Endothelial cell of umbilical vein (primary cell): ENCODE measurements at regions not wholly inside any gene's neighbourhood (a gene's known extent, or its start where the extent isn't known, plus 50 kb on each side); places are given as distances from the start of the nearest gene placed in this dataset.

Experiments used
- BruUV-seq: library from RNA; stranded (reverse); fragments of 400-500 nt; replicated peaks from 2 replicates; lab custom pipeline; 2021; lab: Mats Ljungman, UMichigan
- CTCF ChIA-PET: fragments of 300-600, 350-600 bp; sonication (Branson Sonifier 250); formaldehyde crosslinking; loops from one replicate; lab custom pipeline; 2021; ENCODE audit warnings: antibody characterized with exemption, inconsistent platforms; lab: Charles Lee
- POLR2A ChIA-PET: fragments of 300-600, 350-600 bp; sonication (Branson Sonifier 250); formaldehyde crosslinking; loops from one replicate; lab custom pipeline; 2021; ENCODE audit warnings: antibody characterized with exemption, inconsistent platforms; lab: Charles Lee
- DNase-seq: peaks from one replicate; pipeline ENCODE4 v3.0.0-alpha.2; 2011; ENCODE audit warnings: low read depth, low spot score
- FAIRE-seq: peaks from 2 replicates; lab custom pipeline; 2011; peaks lifted over from hg19 to GRCh38; lab: Jason Lieb, UNC
- H2AFZ ChIP-seq: 2 replicates; pipeline ENCODE4 v1.6.0; 2012; ENCODE audit warnings: low read depth, low read length, control low read depth, inconsistent platforms
- H3K27ac ChIP-seq: 2 replicates; pipeline ENCODE4 v1.5.1; 2011; ENCODE audit warnings: low read depth, mild to moderate bottlenecking, control low read depth, low read length, moderate library complexity; ENCODE audit not compliant: insufficient read depth
- H3K27me3 ChIP-seq, 2 experiments: 2 replicates each; pipeline versions ENCODE4 v1.6.0 to v1.6.1; 2011; ENCODE audit warnings: low read length in 2 of 2, mixed read lengths in 1 of 2; ENCODE audit not compliant: control insufficient read depth in 2 of 2, insufficient read depth in 2 of 2
- H3K36me3 ChIP-seq, 2 experiments: 2 replicates in 1 of 2; 3 replicates in 1 of 2; pipeline ENCODE4 v1.5.1; 2011; ENCODE audit warnings: low read length in 2 of 2, mild to moderate bottlenecking in 1 of 2, moderate library complexity in 1 of 2; ENCODE audit not compliant: control insufficient read depth in 2 of 2, insufficient read depth in 2 of 2; ENCODE audit errors: extremely low read depth in 1 of 2
- H3K4me1 ChIP-seq: 3 replicates; pipeline ENCODE4 v1.5.1; 2011; ENCODE audit warnings: mild to moderate bottlenecking, low read length; ENCODE audit not compliant: control insufficient read depth, insufficient read depth; ENCODE audit errors: extremely low read depth
- H3K4me2 ChIP-seq: 2 replicates; pipeline ENCODE4 v1.6.1; 2011; ENCODE audit warnings: low read length, control low read depth, mixed read lengths; ENCODE audit not compliant: insufficient read depth
- H3K4me3 ChIP-seq, 3 experiments: fragments of 200-600 bp in 1 of 3; sonication (generic), shearing (Covaris generic) in 1 of 3; replicated peaks in 1 of 3; 2 replicates each; pipeline ENCODE4 v1.5.1; 2011 to 2016; ENCODE audit warnings: control low read depth in 3 of 3, low read length in 3 of 3, mild to moderate bottlenecking in 2 of 3, inconsistent platforms in 1 of 3, low read depth in 1 of 3, moderate library complexity in 1 of 3; ENCODE audit not compliant: insufficient read depth in 1 of 3
- H3K79me2 ChIP-seq: 2 replicates; pipeline ENCODE4 v1.6.0; 2012; ENCODE audit warnings: low read length, inconsistent platforms; ENCODE audit not compliant: control insufficient read depth, insufficient read depth
- H3K9ac ChIP-seq: replicated peaks from 2 replicates; pipeline ENCODE3; 2011; ENCODE audit warnings: low read length, control low read depth; ENCODE audit not compliant: insufficient read depth; ENCODE audit errors: extremely low read depth
- H3K9me1 ChIP-seq: replicated peaks from 3 replicates; pipeline ENCODE4 v1.6.0; 2011; ENCODE audit warnings: mild to moderate bottlenecking, low read length; ENCODE audit not compliant: control insufficient read depth, insufficient read depth; ENCODE audit errors: extremely low read depth
- H3K9me3 ChIP-seq: replicated peaks from 2 replicates; pipeline ENCODE4 v1.5.1; 2012; ENCODE audit warnings: low read length, inconsistent platforms; ENCODE audit not compliant: control insufficient read depth, insufficient read depth
- H4K20me1 ChIP-seq: replicated peaks from 2 replicates; pipeline ENCODE3; 2011; ENCODE audit warnings: mild to moderate bottlenecking, low read length; ENCODE audit not compliant: control insufficient read depth, insufficient read depth; ENCODE audit errors: extremely low read depth
- CTCF ChIP-seq, 2 donors: IDR thresholded peaks; 1 replicate in 1 of 2; 2 replicates in 1 of 2; pipeline ENCODE4 v1.5.1; 2011; ENCODE audit warnings: low read length in 2 of 2, mild to moderate bottlenecking in 2 of 2, moderate library complexity in 2 of 2, control low read depth in 1 of 2, inconsistent platforms in 1 of 2, low read depth in 1 of 2; ENCODE audit not compliant: insufficient read depth in 1 of 2; ENCODE audit errors: extremely low read depth in 1 of 2
- EZH2 ChIP-seq: IDR thresholded peaks from 2 replicates; pipeline ENCODE4 v1.6.1; 2012; ENCODE audit warnings: borderline replicate concordance, low read depth, mild to moderate bottlenecking, moderate library complexity, low read length, inconsistent platforms; ENCODE audit not compliant: severe bottlenecking
- FOS ChIP-seq: IDR thresholded peaks from 2 replicates; pipeline ENCODE4 v1.6.1; 2011; ENCODE audit warnings: mild to moderate bottlenecking, low read length, moderate library complexity, borderline replicate concordance; ENCODE audit not compliant: insufficient read depth
- GATA2 ChIP-seq: IDR thresholded peaks from 2 replicates; pipeline ENCODE4 v1.7.0; 2011; ENCODE audit warnings: low read depth, mild to moderate bottlenecking, moderate library complexity, mixed read lengths, low read length; ENCODE audit not compliant: insufficient read length, insufficient read depth
- JUN ChIP-seq: IDR thresholded peaks from 2 replicates; pipeline ENCODE4 v1.6.1; 2011; ENCODE audit warnings: borderline replicate concordance, low read depth; ENCODE audit not compliant: insufficient read length, insufficient read depth
- MAX ChIP-seq: IDR thresholded peaks from 2 replicates; pipeline ENCODE4 v1.6.1; 2011; ENCODE audit not compliant: insufficient read depth, insufficient read length
- MYC ChIP-seq: IDR thresholded peaks from one replicate; pipeline ENCODE4 v1.6.1; 2011; ENCODE audit warnings: mild to moderate bottlenecking, low read depth, low read length
- POLR2A ChIP-seq: IDR thresholded peaks from 2 replicates; pipeline ENCODE4 v1.6.1; 2012; ENCODE audit warnings: low read depth, mild to moderate bottlenecking, control low read depth, low read length
- POLR2AphosphoS5 ChIP-seq: IDR thresholded peaks from 2 replicates; pipeline ENCODE4 v1.6.1; 2012; ENCODE audit warnings: low read depth, mild to moderate bottlenecking, control low read depth, low read length, moderate library complexity; ENCODE audit not compliant: insufficient read depth
- dilution Hi-C: fragments of 300-500 bp; cut with MboI; formaldehyde crosslinking; loops from one replicate; pipeline ENCODE4 v1.15.0; 2019; ENCODE audit warnings: low sequenced_read_pairs; ENCODE audit not compliant: extremely low pct_ligation_motif_present
- intact Hi-C: fragments of 100-400 bp; cut with micrococcal nuclease; formaldehyde crosslinking; loops from one replicate; pipeline ENCODE4 v1.10.0; 2022

- H3K36me3 ChIP-seq, result no peaks in the 10 kb centered on the region
- no peak for TF ChIP-seq MYC
- TF ChIP-seq CTCF (IDR thresholded peaks at IDR 0.05; ENCODE audit: extremely low read depth in 1 of 2, insufficient read depth in 1 of 2, low read depth in 1 of 2, low read length in 2 of 2), result no peak
- no peak for TF ChIP-seq POLR2AphosphoS5
- TF ChIP-seq FOS, result no peak
- no peak for TF ChIP-seq POLR2A
- no peak for TF ChIP-seq EZH2
- no peak for TF ChIP-seq MAX
- no peak for TF ChIP-seq GATA2
- no peak for TF ChIP-seq JUN
- no peak overlapping the region for H3K4me3 ChIP-seq
- CTCF ChIA-PET, result no interaction called here
- H3K4me1 ChIP-seq, result peaks cover 23% of the 10 kb centered on the region
- H3K4me2 ChIP-seq, result no peak overlapping the region
- POLR2A ChIA-PET, result no interaction called here
- H3K9me1 ChIP-seq, result no peaks in the 10 kb centered on the region
- H4K20me1 ChIP-seq, result no peaks in the 10 kb centered on the region
- H3K27me3 ChIP-seq, result no peaks in the 10 kb centered on the region
- H3K79me2 ChIP-seq, result no peaks in the 10 kb centered on the region
- intact Hi-C loops (loop anchor here (10.0 kb wide), 1 partner anchor 194 kb away; no protein-coding TSS in a partner anchor), dilution Hi-C loops (no loop called here)
- no TSS peak for BruUV-seq
- no peak overlapping the region for H3K9ac ChIP-seq
- DNase-seq (no peak), FAIRE-seq (no peak)
- H3K9me3 ChIP-seq, result no peaks in the 10 kb centered on the region
- no peak overlapping the region for H3K27ac ChIP-seq
- H2AFZ ChIP-seq, result no peak overlapping the region
Observed at GRCh38 chr6:85868685-85869084, 226.0 kb upstream of the SYNCRIP start.
